H1 (cell line): ENCODE measurements at regions not wholly inside any gene's neighbourhood (a gene's known extent, or its start where the extent isn't known, plus 50 kb on each side); places are given as distances from the start of the nearest gene placed in this dataset.

Experiments
- CTCF ChIA-PET: fragments of 300-600 bp; sonication (Branson Sonifier 250); formaldehyde crosslinking; loops from one replicate; lab custom pipeline; 2021; ENCODE audit not compliant: partially characterized antibody; lab: Charles Lee
- POLR2A ChIA-PET: fragments of 300-600 bp; sonication (Branson Sonifier 250); formaldehyde crosslinking; loops from one replicate; lab custom pipeline; 2021; ENCODE audit warnings: inconsistent platforms; ENCODE audit not compliant: partially characterized antibody; lab: Charles Lee
- DNase-seq, 2 experiments: peaks; one replicate each; pipeline versions ENCODE4 v3.0.0 to v3.0.0-alpha.2; 2010 to 2022; ENCODE audit warnings: low spot score in 2 of 2, low read depth in 1 of 2, mixed read lengths in 1 of 2
- FAIRE-seq: peaks from 2 replicates; lab custom pipeline; 2011; peaks lifted over from hg19 to GRCh38; lab: Jason Lieb, UNC
- H2AFZ ChIP-seq: 2 replicates; pipeline ENCODE4 v1.8.1; 2012; ENCODE audit warnings: low read length, inconsistent platforms
- H2AK5ac ChIP-seq: 2 replicates; pipeline ENCODE4 v1.6.1; 2013; ENCODE audit warnings: low read depth, low read length
- H2BK120ac ChIP-seq: replicated peaks from 2 replicates; pipeline ENCODE3; 2013; ENCODE audit warnings: low read depth, low read length, inconsistent platforms
- H2BK12ac ChIP-seq: 2 replicates; pipeline ENCODE4 v1.6.1; 2013; ENCODE audit warnings: low read depth, low read length
- H2BK15ac ChIP-seq: 2 replicates; pipeline ENCODE4 v1.6.1; 2013; ENCODE audit warnings: low read length
- H2BK20ac ChIP-seq: 2 replicates; pipeline ENCODE4 v1.6.1; 2013; ENCODE audit warnings: low read length
- H2BK5ac ChIP-seq: 2 replicates; pipeline ENCODE4 v1.6.1; 2013; ENCODE audit warnings: low read depth, low read length
- H3K14ac ChIP-seq: 2 replicates; pipeline ENCODE4 v1.6.1; 2013; ENCODE audit warnings: inconsistent platforms; ENCODE audit not compliant: insufficient read length
- H3K18ac ChIP-seq: 2 replicates; pipeline ENCODE4 v1.6.1; 2013; ENCODE audit warnings: low read length; ENCODE audit errors: extremely low read depth
- H3K23ac ChIP-seq: 2 replicates; pipeline ENCODE4 v1.6.1; 2013; ENCODE audit warnings: inconsistent platforms; ENCODE audit not compliant: insufficient read length
- H3K23me2 ChIP-seq: 2 replicates; pipeline ENCODE4 v1.6.1; 2013; ENCODE audit warnings: low read depth, low read length
- H3K27ac ChIP-seq: 2 replicates; pipeline ENCODE4 v1.6.1; 2011; ENCODE audit warnings: low read depth, low read length, inconsistent platforms
- H3K27me3 ChIP-seq, 4 experiments: replicated peaks in 1 of 4; 1 replicate in 1 of 4; 2 replicates in 3 of 4; pipeline versions ENCODE4 v1.6.1 to v1.8.1; 2011 to 2013; ENCODE audit warnings: low read length in 3 of 4, mild to moderate bottlenecking in 3 of 4, inconsistent platforms in 2 of 4, mixed read lengths in 2 of 4, moderate library complexity in 1 of 4; ENCODE audit not compliant: control insufficient read depth in 3 of 4, insufficient read depth in 3 of 4; ENCODE audit errors: extremely low read depth in 1 of 4
- H3K36me3 ChIP-seq, 4 experiments: 2 replicates each; pipeline versions ENCODE4 v1.6.1 to v1.8.1; 2011 to 2013; ENCODE audit warnings: mild to moderate bottlenecking in 4 of 4, low read length in 3 of 4, moderate library complexity in 2 of 4, control low read depth in 1 of 4, inconsistent platforms in 1 of 4; ENCODE audit not compliant: insufficient read depth in 4 of 4, control insufficient read depth in 2 of 4
- H3K4ac ChIP-seq: replicated peaks from 2 replicates; pipeline ENCODE3; 2013; ENCODE audit warnings: low read length, low read depth, mixed read lengths, inconsistent platforms; ENCODE audit not compliant: insufficient read length
- H3K4me1 ChIP-seq, 4 experiments: replicated peaks in 1 of 4; 1 replicate in 1 of 4; 2 replicates in 3 of 4; pipeline versions ENCODE4 v1.6.1 to v1.8.1; 2011 to 2013; ENCODE audit warnings: low read length in 3 of 4, inconsistent platforms in 2 of 4, mixed read lengths in 1 of 4; ENCODE audit not compliant: insufficient read depth in 4 of 4, control insufficient read depth in 3 of 4
- H3K4me2 ChIP-seq, 2 experiments: 2 replicates each; pipeline versions ENCODE4 v1.6.1 to v1.8.1; 2011 to 2013; ENCODE audit warnings: low read depth in 2 of 2, low read length in 2 of 2, control low read depth in 1 of 2, inconsistent platforms in 1 of 2, mild to moderate bottlenecking in 1 of 2; ENCODE audit not compliant: insufficient read depth in 1 of 2
- H3K4me3 ChIP-seq, 4 experiments: fragments of 200-600, 300-600 bp in 1 of 4; sonication (generic), shearing (Covaris generic), sonication (Bioruptor Twin) in 1 of 4; 2 replicates each; pipeline versions ENCODE4 v1.5.1 to v1.8.1; 2011 to 2016; ENCODE audit warnings: low read length in 4 of 4, low read depth in 3 of 4, control low read depth in 2 of 4, inconsistent platforms in 2 of 4, mild to moderate bottlenecking in 2 of 4, mixed read lengths in 1 of 4, moderate library complexity in 1 of 4; ENCODE audit not compliant: insufficient read depth in 2 of 4; ENCODE audit errors: extremely low read depth in 1 of 4
- H3K56ac ChIP-seq: replicated peaks from 2 replicates; pipeline ENCODE3; 2013; ENCODE audit warnings: low read depth, mild to moderate bottlenecking, mixed read lengths, low read length, inconsistent platforms; ENCODE audit not compliant: insufficient read length
- H3K79me1 ChIP-seq: 2 replicates; pipeline ENCODE4 v1.6.1; 2013; ENCODE audit warnings: low read depth, low read length, control low read depth
- H3K79me2 ChIP-seq, 2 experiments: 2 replicates each; pipeline versions ENCODE4 v1.6.1 to v1.8.1; 2012 to 2013; ENCODE audit warnings: low read length in 2 of 2, mild to moderate bottlenecking in 2 of 2, inconsistent platforms in 1 of 2; ENCODE audit not compliant: insufficient read depth in 2 of 2, control insufficient read depth in 1 of 2
- H3K9ac ChIP-seq, 4 experiments: replicated peaks in 1 of 4; 1 replicate in 1 of 4; 2 replicates in 3 of 4; pipeline versions ENCODE4 v1.6.1 to v1.8.1; 2011 to 2013; ENCODE audit warnings: low read depth in 3 of 4, low read length in 3 of 4, control low read depth in 2 of 4, mild to moderate bottlenecking in 2 of 4, moderate library complexity in 2 of 4, inconsistent platforms in 1 of 4; ENCODE audit errors: extremely low read depth in 1 of 4
- H3K9me3 ChIP-seq, 2 experiments: 2 replicates each; pipeline versions ENCODE4 v1.6.1 to v1.8.1; 2012 to 2013; ENCODE audit warnings: mild to moderate bottlenecking in 2 of 2, moderate library complexity in 2 of 2, control low read depth in 1 of 2, inconsistent platforms in 1 of 2, low read depth in 1 of 2, low read length in 1 of 2, mixed read lengths in 1 of 2; ENCODE audit not compliant: insufficient read depth in 2 of 2
- H4K20me1 ChIP-seq, 2 experiments: replicated peaks in 1 of 2; 2 replicates each; pipeline versions ENCODE3 to v1.8.1; 2011 to 2013; ENCODE audit warnings: inconsistent platforms in 2 of 2, low read length in 2 of 2, mild to moderate bottlenecking in 1 of 2; ENCODE audit not compliant: insufficient read depth in 2 of 2, control insufficient read depth in 1 of 2
- H4K5ac ChIP-seq: 2 replicates; pipeline ENCODE4 v1.6.1; 2013; ENCODE audit warnings: low read length, low read depth, mixed read lengths, inconsistent platforms; ENCODE audit not compliant: insufficient read length
- H4K8ac ChIP-seq: 2 replicates; pipeline ENCODE4 v1.8.0; 2013; ENCODE audit warnings: mild to moderate bottlenecking, moderate library complexity, low read length, inconsistent platforms; ENCODE audit not compliant: insufficient read depth; ENCODE audit errors: extremely low read depth
- H4K91ac ChIP-seq: replicated peaks from 2 replicates; pipeline ENCODE3; 2013; ENCODE audit warnings: low read length, mixed read lengths, inconsistent platforms; ENCODE audit not compliant: insufficient read length
- CTBP2 ChIP-seq: IDR thresholded peaks from 2 replicates; pipeline ENCODE4 v1.7.0; 2011; ENCODE audit warnings: borderline replicate concordance, mild to moderate bottlenecking, moderate library complexity, mixed read lengths, low read length; ENCODE audit not compliant: insufficient read depth, insufficient read length
- GTF2F1 ChIP-seq: IDR thresholded peaks from 2 replicates; pipeline ENCODE4 v1.6.1; 2012; ENCODE audit warnings: low read depth, low read length, improper control_type of control experiment, borderline replicate concordance
- RFX5 ChIP-seq: IDR thresholded peaks from 2 replicates; pipeline ENCODE4 v1.6.1; 2011; ENCODE audit warnings: low read depth, low read length, improper control_type of control experiment, borderline replicate concordance
- SAP30 ChIP-seq: fragments of 300-600 bp; sonication (generic); IDR thresholded peaks from 2 replicates; pipeline ENCODE4 v1.7.1; 2012; ENCODE audit warnings: low read length, moderate library complexity, mild to moderate bottlenecking, inconsistent platforms; ENCODE audit not compliant: insufficient read depth, insufficient replicate concordance
- SUZ12 ChIP-seq: fragments of 200-600 bp; sonication (generic); IDR thresholded peaks from 2 replicates; pipeline ENCODE4 v1.6.1; 2012; ENCODE audit warnings: mild to moderate bottlenecking, inconsistent platforms, low read length, moderate library complexity, mixed read lengths
- YY1 ChIP-seq: IDR thresholded peaks from 2 replicates; pipeline ENCODE4 v1.6.1; 2011; ENCODE audit warnings: low read depth, mild to moderate bottlenecking, low read length
- WGBS, 2 experiments: shearing (Covaris generic) in 1 of 2; methylation state at CpG; one replicate each; pipeline versions ENCODE4 v1.1.6 to v1.1.7; 2013 to 2015; ENCODE audit warnings: low lambda C conversion rate in 2 of 2, mixed read lengths in 2 of 2, inconsistent platforms in 1 of 2, low coverage in 1 of 2, missing lambda C conversion rate in 1 of 2; ENCODE audit not compliant: insufficient replicate concordance in 2 of 2, insufficient coverage in 1 of 2, insufficient read length in 1 of 2; ENCODE audit errors: extremely low coverage in 1 of 2, missing lambda C conversion rate in 1 of 2; 5-methylcytosine and 5-hydroxymethylcytosine counted together
- TF ChIP-seq, protein P1 (sequence below): IDR thresholded peaks from 2 replicates; pipeline ENCODE4 v1.6.1; 2011; ENCODE audit warnings: low read length, improper control_type of control experiment
- TF ChIP-seq, protein P2 (sequence below): IDR thresholded peaks from 2 replicates; pipeline ENCODE4 v1.6.1; 2011; ENCODE audit warnings: low read depth, mild to moderate bottlenecking, low read length; ENCODE audit not compliant: insufficient read depth
- TF ChIP-seq, protein P3 (sequence below): IDR thresholded peaks from 2 replicates; pipeline ENCODE4 v1.6.1; 2012; ENCODE audit warnings: low read length, inconsistent platforms

DNA sequence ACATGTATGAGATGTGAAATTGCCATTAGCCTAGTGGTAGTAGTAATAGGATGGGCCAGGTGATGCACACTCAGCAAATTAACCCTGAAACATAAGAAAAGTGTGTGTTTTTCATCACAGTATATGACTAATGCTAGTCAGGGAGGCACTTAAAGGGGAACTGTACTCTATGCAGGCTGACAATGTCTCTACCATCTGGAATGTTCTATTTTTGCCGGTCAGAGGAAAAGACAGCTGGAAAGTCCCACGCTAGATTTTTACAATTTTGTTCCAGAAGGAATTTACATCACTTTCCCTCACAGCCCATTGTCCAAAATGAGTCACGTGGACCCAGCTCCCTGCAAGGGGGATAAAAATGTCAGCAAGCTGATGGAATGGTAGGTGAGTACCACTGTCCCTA lies 746.3 kb upstream of the CHAC2 start:
- no peak overlapping the region for H2BK20ac ChIP-seq
- no peaks in the 10 kb centered on the region for H3K27me3 ChIP-seq
- no peak overlapping the region for H4K91ac ChIP-seq
- ChIA-PET POLR2A (no interaction called here), CTCF (interaction anchor here (0.9 kb wide), 1 partner anchor 158 kb away, joined by 3 read pairs; no protein-coding TSS in a partner anchor)
- no peak overlapping the region for H4K5ac ChIP-seq
- H3K23ac ChIP-seq: no peak overlapping the region
- DNase-seq: no peak
- H3K9ac ChIP-seq: no peak overlapping the region
- H4K8ac ChIP-seq: no peak overlapping the region
- H4K20me1 ChIP-seq: no peaks in the 10 kb centered on the region
- no peak overlapping the region for H2BK15ac ChIP-seq
- H2BK5ac ChIP-seq: no peak overlapping the region
- H3K4me3 ChIP-seq: no peak overlapping the region
- no peak overlapping the region for H3K14ac ChIP-seq
- H2BK12ac ChIP-seq: no peak overlapping the region
- H3K18ac ChIP-seq: no peak overlapping the region
- H3K56ac ChIP-seq: no peak overlapping the region
- no peaks in the 10 kb centered on the region for H3K79me1 ChIP-seq
- 96% methylated on average over 3 of the region's 3 CpGs; no CpG with 5 or more reads in 1 of the 2 experiments for WGBS, 2 experiments
- H2AK5ac ChIP-seq: no peak overlapping the region
- no peaks in the 10 kb centered on the region for H3K36me3 ChIP-seq
- H3K4ac ChIP-seq: no peak overlapping the region
- no peaks in the 10 kb centered on the region for H3K4me1 ChIP-seq
- no peaks in the 10 kb centered on the region for H3K9me3 ChIP-seq
- no peaks in the 10 kb centered on the region; the same call in 1 of the 2 replicates for H3K23me2 ChIP-seq
- H3K4me2 ChIP-seq: no peak overlapping the region
- no peaks in the 10 kb centered on the region for H3K79me2 ChIP-seq
- H2BK120ac ChIP-seq: no peak overlapping the region
- no peak overlapping the region for H3K27ac ChIP-seq
- H2AFZ ChIP-seq: no peak overlapping the region
- FAIRE-seq: no peak
- TF ChIP-seq, protein P1, sequence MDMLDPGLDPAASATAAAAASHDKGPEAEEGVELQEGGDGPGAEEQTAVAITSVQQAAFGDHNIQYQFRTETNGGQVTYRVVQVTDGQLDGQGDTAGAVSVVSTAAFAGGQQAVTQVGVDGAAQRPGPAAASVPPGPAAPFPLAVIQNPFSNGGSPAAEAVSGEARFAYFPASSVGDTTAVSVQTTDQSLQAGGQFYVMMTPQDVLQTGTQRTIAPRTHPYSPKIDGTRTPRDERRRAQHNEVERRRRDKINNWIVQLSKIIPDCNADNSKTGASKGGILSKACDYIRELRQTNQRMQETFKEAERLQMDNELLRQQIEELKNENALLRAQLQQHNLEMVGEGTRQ: no peak
- TF ChIP-seq SUZ12 (no peak), YY1 (no peak), RFX5 (no peak), CTBP2 (no peak), GTF2F1 (no peak), SAP30 (no peak)
- TF ChIP-seq, protein P2, sequence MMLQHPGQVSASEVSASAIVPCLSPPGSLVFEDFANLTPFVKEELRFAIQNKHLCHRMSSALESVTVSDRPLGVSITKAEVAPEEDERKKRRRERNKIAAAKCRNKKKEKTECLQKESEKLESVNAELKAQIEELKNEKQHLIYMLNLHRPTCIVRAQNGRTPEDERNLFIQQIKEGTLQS: no peak
- TF ChIP-seq, protein P3, sequence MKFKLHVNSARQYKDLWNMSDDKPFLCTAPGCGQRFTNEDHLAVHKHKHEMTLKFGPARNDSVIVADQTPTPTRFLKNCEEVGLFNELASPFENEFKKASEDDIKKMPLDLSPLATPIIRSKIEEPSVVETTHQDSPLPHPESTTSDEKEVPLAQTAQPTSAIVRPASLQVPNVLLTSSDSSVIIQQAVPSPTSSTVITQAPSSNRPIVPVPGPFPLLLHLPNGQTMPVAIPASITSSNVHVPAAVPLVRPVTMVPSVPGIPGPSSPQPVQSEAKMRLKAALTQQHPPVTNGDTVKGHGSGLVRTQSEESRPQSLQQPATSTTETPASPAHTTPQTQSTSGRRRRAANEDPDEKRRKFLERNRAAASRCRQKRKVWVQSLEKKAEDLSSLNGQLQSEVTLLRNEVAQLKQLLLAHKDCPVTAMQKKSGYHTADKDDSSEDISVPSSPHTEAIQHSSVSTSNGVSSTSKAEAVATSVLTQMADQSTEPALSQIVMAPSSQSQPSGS: no peak
